HG02885 (cell line): ENCODE measurements at regions not wholly inside any gene's neighbourhood (a gene's known extent, or its start where the extent isn't known, plus 50 kb on each side); places are given as distances from the start of the nearest gene placed in this dataset.
"Not testable (repeated sequence)": the region's sequence is repeated elsewhere in the genome, so short reads cannot be mapped to it uniquely, and the experiment has no call there.

Experiments
- ATAC-seq: cut with Tn5 transposase; IDR thresholded peaks from one replicate; pipeline ENCODE4 v1.9.1; 2021; ENCODE audit warnings: mild to moderate bottlenecking; ENCODE audit not compliant: unreplicated experiment, poor library complexity

- ATAC-seq, result no peak
Measured at GRCh38 chr5:42989190-42989589, 50.9 kb downstream of the ANXA2R start.

GRCh38 chr5:42988568-42988967 is 51.6 kb downstream of the ANXA2R start:
- ATAC-seq, result no peak

GRCh38 chr5:42985129-42986037 is 54.7 kb downstream of the ANXA2R start:
- no peak for ATAC-seq

GRCh38 chr5:42984307-42984706 is 55.8 kb downstream of the ANXA2R start:
- no peak for ATAC-seq

GRCh38 chr5:42982107-42982622 is 58.0 kb downstream of the ANXA2R start:
- ATAC-seq, result no peak

GRCh38 chr5:42981417-42982106 is 58.6 kb downstream of the ANXA2R start:
- ATAC-seq, result not testable (repeated sequence)

GRCh38 chr5:42981015-42981414 is 59.1 kb downstream of the ANXA2R start:
- not testable (repeated sequence) for ATAC-seq

GRCh38 chr5:42980391-42980790 is 59.7 kb downstream of the ANXA2R start:
- not testable (repeated sequence) for ATAC-seq

GRCh38 chr5:42979242-42979641 is 60.9 kb downstream of the ANXA2R start:
- ATAC-seq, result not testable (repeated sequence)

GRCh38 chr5:42974536-42974935 is 65.6 kb downstream of the ANXA2R start:
- ATAC-seq, result no peak

- no peak for ATAC-seq
Measured at GRCh38 chr5:42970636-42971559, 69.2 kb downstream of the ANXA2R start.

GRCh38 chr5:42965934-42966333 is 74.2 kb downstream of the ANXA2R start:
- no peak for ATAC-seq

- no peak for ATAC-seq
Measured at GRCh38 chr5:42963412-42963811, 76.7 kb downstream of the ANXA2R start.

GRCh38 chr5:42962124-42962523 is 78.0 kb downstream of the ANXA2R start:
- no peak for ATAC-seq

GRCh38 chr5:42960506-42960905 is 79.6 kb downstream of the ANXA2R start:
- no peak for ATAC-seq

- ATAC-seq, result no peak
Measured at GRCh38 chr5:42956551-42956950, 83.6 kb downstream of the ANXA2R start.

GRCh38 chr5:42953041-42953440 is 87.1 kb downstream of the ANXA2R start:
- ATAC-seq, result no peak

GRCh38 chr5:42952578-42952974 is 87.5 kb downstream of the ANXA2R start:
- ATAC-seq, result no peak

GRCh38 chr5:42951293-42951840 is 88.8 kb downstream of the ANXA2R start:
- peak; percentile 34 for ATAC-seq
